OCI-M1 (cell line): ENCODE measurements at regions not wholly inside any gene's neighbourhood (a gene's known extent, or its start where the extent isn't known, plus 50 kb on each side); places are given as distances from the start of the nearest gene placed in this dataset.

Experiments used
- DNase-seq: peaks from one replicate; lab custom pipeline; 2025; lab: John Stamatoyannopoulos, UW

DNA sequence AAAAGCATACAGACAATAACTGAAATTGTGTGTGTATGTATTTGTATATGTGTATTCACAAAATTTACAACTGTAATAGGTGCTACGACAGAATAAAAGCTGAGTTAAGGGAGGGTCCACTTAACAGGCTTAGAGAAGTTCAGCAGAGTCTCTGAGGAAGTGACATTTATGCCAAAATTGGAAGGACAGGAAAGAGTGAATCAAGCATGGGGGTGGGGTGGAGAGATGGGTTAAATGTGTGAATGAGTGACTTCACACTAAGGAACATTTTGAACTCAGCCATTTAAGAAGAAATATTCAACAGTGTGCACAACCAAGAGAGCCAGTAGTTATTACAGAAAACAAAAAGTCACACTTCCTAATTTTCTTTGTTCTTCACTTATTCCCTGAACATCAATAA lies 53.8 kb upstream of the RGS1 start:
- peak; percentile 45 for DNase-seq

DNA sequence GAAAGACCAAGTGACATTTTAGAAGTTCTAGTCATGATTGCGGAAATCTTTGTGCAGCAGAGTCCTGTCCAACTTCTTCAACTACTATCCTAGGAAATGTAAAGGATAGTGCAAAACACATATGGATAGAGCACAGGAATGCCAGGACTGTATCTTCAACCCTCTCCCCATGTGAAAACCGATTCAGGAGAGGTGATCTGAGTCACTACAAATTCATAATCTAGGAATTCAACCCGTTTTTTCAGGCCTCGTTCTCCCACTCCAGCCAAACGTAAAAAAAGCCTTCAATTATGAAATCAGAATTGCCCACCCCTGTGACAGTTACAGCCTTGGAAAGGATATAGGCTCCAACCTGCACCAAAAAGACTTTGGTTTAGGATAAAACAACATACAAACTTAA lies 52.9 kb upstream of the RGS1 start:
- DNase-seq: no peak

DNA sequence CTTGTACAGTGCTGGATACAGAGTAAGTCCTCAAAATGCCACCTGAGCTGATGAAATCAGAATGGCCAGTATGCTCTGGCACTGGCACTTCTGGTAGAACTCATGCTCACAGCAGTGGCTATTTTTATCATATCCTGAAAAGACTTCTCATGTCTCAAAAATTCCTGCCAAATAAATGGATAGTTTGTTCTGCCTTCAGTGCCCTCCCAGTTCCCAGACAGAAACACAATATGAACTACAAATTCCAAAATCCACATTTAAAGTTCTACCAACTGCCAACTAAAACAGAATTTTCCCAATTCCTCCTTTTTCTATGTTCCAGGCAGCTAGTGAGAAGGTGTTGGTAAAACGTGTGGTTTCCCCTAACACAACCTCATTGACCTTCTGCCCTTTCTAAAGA lies 51.4 kb upstream of the RGS1 start:
- DNase-seq: no peak
